ENCODE measurements at regions not wholly inside any gene's neighbourhood (a gene's known extent, or its start where the extent isn't known, plus 50 kb on each side); places are given as distances from the start of the nearest gene placed in this dataset.

DNA sequence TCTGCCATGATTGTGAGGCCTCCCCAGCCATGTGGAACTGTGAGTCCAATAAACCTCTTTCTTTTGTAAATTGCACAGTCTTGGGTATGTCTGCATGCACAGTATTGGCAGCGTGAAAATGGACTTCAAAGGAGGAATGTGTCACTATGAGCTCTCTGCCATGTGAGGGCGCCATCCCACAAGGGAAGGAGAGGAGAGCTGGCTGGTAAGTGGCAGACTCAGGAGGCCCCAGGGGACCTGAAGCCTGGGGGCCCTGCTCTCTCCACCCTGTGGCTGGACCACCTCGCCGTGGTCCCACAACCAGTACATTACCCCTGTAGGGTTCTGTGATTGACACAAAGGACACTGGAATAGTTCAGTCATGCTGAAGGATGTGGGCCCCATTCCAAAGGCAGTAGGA lies 122.1 kb downstream of the RPIA start (continued):
- TF ChIP-seq, protein P1, sequence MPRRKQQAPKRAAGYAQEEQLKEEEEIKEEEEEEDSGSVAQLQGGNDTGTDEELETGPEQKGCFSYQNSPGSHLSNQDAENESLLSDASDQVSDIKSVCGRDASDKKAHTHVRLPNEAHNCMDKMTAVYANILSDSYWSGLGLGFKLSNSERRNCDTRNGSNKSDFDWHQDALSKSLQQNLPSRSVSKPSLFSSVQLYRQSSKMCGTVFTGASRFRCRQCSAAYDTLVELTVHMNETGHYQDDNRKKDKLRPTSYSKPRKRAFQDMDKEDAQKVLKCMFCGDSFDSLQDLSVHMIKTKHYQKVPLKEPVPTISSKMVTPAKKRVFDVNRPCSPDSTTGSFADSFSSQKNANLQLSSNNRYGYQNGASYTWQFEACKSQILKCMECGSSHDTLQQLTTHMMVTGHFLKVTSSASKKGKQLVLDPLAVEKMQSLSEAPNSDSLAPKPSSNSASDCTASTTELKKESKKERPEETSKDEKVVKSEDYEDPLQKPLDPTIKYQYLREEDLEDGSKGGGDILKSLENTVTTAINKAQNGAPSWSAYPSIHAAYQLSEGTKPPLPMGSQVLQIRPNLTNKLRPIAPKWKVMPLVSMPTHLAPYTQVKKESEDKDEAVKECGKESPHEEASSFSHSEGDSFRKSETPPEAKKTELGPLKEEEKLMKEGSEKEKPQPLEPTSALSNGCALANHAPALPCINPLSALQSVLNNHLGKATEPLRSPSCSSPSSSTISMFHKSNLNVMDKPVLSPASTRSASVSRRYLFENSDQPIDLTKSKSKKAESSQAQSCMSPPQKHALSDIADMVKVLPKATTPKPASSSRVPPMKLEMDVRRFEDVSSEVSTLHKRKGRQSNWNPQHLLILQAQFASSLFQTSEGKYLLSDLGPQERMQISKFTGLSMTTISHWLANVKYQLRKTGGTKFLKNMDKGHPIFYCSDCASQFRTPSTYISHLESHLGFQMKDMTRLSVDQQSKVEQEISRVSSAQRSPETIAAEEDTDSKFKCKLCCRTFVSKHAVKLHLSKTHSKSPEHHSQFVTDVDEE (CRISPR knock-in tag; IDR thresholded peaks at IDR 0.05), result no peak
- TF ChIP-seq, protein P2, sequence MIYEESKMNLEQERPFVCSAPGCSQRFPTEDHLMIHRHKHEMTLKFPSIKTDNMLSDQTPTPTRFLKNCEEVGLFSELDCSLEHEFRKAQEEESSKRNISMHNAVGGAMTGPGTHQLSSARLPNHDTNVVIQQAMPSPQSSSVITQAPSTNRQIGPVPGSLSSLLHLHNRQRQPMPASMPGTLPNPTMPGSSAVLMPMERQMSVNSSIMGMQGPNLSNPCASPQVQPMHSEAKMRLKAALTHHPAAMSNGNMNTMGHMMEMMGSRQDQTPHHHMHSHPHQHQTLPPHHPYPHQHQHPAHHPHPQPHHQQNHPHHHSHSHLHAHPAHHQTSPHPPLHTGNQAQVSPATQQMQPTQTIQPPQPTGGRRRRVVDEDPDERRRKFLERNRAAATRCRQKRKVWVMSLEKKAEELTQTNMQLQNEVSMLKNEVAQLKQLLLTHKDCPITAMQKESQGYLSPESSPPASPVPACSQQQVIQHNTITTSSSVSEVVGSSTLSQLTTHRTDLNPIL (CRISPR knock-in tag; IDR thresholded peaks at IDR 0.05; ENCODE audit: low read depth), result no peak
- no peak for TF ChIP-seq PPARA (CRISPR knock-in tag; IDR thresholded peaks at IDR 0.05; ENCODE audit: borderline replicate concordance)

DNA sequence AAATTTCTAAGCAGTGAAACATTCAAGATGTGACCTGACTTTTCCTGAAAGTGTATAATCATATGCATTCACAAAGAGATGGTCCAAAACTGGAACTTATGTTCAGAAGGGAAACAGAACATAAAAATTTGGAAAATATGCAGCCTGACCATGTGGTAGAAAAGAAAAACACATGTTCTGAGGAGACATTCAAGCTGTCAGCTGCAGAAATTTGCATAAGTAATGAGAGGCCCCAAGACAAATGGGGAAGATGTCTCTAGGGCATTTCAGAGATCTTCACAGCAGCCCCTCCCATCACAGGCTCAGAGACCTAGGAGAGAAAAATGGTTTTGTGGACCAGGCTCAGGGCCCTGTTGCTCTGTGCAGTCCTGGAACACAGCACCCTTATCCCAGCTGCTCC lies 123.8 kb downstream of the RPIA start:
- ATAC-seq, result no peak
- no peak for TF ChIP-seq OSR1 (CRISPR knock-in tag; IDR thresholded peaks at IDR 0.05)
- no peak for TF ChIP-seq ISL1 (CRISPR knock-in tag; IDR thresholded peaks at IDR 0.05)
- TF ChIP-seq SNAI2 (CRISPR knock-in tag; IDR thresholded peaks at IDR 0.05), result no peak
- TF ChIP-seq CSDC2 (CRISPR knock-in tag; IDR thresholded peaks at IDR 0.05), result no peak
- no peak for TF ChIP-seq ZNF565 (CRISPR knock-in tag; conservative IDR thresholded peaks at IDR 0.05; ENCODE audit: low read depth)
- no peak for TF ChIP-seq ZC3H10 (CRISPR knock-in tag; IDR thresholded peaks at IDR 0.05)
- TF ChIP-seq, protein P2 (CRISPR knock-in tag; IDR thresholded peaks at IDR 0.05; ENCODE audit: low read depth), result no peak
- TF ChIP-seq, protein P1 (CRISPR knock-in tag; IDR thresholded peaks at IDR 0.05), result no peak
- TF ChIP-seq ARNTL (CRISPR knock-in tag; IDR thresholded peaks at IDR 0.05; ENCODE audit: borderline replicate concordance, low read depth), result no peak
- no peak for TF ChIP-seq RARB (CRISPR knock-in tag; IDR thresholded peaks at IDR 0.05)
- TF ChIP-seq GLIS3 (CRISPR knock-in tag; IDR thresholded peaks at IDR 0.05), result no peak

DNA sequence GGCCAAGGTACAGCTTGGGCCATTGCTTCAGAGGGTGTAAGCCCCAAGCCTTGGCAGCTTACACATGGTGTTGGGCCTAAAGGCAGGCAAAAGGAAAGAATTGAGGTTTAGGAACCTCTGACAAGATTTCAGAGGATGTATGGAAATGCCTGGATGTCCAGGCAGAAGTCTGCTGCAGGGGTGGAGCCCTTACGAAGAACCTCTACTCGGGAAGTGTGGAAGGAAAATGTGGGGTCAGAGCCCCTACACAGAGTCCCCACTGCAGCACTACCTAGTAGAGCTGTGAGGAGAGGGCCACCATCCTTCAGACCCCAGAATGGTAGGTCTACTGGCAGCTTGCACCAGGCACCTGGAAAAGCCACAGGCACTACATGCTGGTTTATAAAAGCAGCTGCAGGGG lies 124.2 kb downstream of the RPIA start:
- no peak for ATAC-seq
- TF ChIP-seq ZNF8 (CRISPR knock-in tag; IDR thresholded peaks at IDR 0.05) (no peak), ARNTL (CRISPR knock-in tag; IDR thresholded peaks at IDR 0.05; ENCODE audit: borderline replicate concordance, low read depth) (no peak), GLIS3 (CRISPR knock-in tag; IDR thresholded peaks at IDR 0.05) (no peak), CSDC2 (CRISPR knock-in tag; IDR thresholded peaks at IDR 0.05) (no peak), ISL1 (CRISPR knock-in tag; IDR thresholded peaks at IDR 0.05) (no peak), BACH2 (CRISPR knock-in tag; IDR thresholded peaks at IDR 0.05; ENCODE audit: borderline replicate concordance) (no peak), SNAI2 (CRISPR knock-in tag; IDR thresholded peaks at IDR 0.05) (no peak), PPARA (CRISPR knock-in tag; IDR thresholded peaks at IDR 0.05; ENCODE audit: borderline replicate concordance) (no peak), TCF4 (CRISPR knock-in tag; IDR thresholded peaks at IDR 0.05; ENCODE audit: borderline replicate concordance) (no peak)
- TF ChIP-seq, protein P1 (CRISPR knock-in tag; IDR thresholded peaks at IDR 0.05), result no peak
- TF ChIP-seq, protein P3, sequence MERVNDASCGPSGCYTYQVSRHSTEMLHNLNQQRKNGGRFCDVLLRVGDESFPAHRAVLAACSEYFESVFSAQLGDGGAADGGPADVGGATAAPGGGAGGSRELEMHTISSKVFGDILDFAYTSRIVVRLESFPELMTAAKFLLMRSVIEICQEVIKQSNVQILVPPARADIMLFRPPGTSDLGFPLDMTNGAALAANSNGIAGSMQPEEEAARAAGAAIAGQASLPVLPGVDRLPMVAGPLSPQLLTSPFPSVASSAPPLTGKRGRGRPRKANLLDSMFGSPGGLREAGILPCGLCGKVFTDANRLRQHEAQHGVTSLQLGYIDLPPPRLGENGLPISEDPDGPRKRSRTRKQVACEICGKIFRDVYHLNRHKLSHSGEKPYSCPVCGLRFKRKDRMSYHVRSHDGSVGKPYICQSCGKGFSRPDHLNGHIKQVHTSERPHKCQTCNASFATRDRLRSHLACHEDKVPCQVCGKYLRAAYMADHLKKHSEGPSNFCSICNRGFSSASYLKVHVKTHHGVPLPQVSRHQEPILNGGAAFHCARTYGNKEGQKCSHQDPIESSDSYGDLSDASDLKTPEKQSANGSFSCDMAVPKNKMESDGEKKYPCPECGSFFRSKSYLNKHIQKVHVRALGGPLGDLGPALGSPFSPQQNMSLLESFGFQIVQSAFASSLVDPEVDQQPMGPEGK (CRISPR knock-in tag; IDR thresholded peaks at IDR 0.05; ENCODE audit: borderline replicate concordance), result no peak
